ENCODE measurements at regions not wholly inside any gene's neighbourhood (a gene's known extent, or its start where the extent isn't known, plus 50 kb on each side); places are given as distances from the start of the nearest gene placed in this dataset.

GRCh38 chr15:77838061-77838460 is 205.3 kb upstream of the LINGO1 start:
- TF ChIP-seq, protein P1, sequence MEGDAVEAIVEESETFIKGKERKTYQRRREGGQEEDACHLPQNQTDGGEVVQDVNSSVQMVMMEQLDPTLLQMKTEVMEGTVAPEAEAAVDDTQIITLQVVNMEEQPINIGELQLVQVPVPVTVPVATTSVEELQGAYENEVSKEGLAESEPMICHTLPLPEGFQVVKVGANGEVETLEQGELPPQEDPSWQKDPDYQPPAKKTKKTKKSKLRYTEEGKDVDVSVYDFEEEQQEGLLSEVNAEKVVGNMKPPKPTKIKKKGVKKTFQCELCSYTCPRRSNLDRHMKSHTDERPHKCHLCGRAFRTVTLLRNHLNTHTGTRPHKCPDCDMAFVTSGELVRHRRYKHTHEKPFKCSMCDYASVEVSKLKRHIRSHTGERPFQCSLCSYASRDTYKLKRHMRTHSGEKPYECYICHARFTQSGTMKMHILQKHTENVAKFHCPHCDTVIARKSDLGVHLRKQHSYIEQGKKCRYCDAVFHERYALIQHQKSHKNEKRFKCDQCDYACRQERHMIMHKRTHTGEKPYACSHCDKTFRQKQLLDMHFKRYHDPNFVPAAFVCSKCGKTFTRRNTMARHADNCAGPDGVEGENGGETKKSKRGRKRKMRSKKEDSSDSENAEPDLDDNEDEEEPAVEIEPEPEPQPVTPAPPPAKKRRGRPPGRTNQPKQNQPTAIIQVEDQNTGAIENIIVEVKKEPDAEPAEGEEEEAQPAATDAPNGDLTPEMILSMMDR (IDR thresholded peaks at IDR 0.05), result no peak
- TF ChIP-seq POLR2A (IDR thresholded peaks at IDR 0.05), result no peak

Measured in heart left ventricle (tissue), 13 donors.